BJ (cell line): ENCODE measurements at regions not wholly inside any gene's neighbourhood (a gene's known extent, or its start where the extent isn't known, plus 50 kb on each side); places are given as distances from the start of the nearest gene placed in this dataset.
A peak's percentile ranks its signal among the peaks of the same experiment; 100 is the strongest.
"Not testable (repeated sequence)": the region's sequence is repeated elsewhere in the genome, so short reads cannot be mapped to it uniquely, and the experiment has no call there.

Experiments used
- CTCF ChIA-PET: fragments of 350-600 bp; formaldehyde crosslinking; extraction: SDS; loops from one replicate; lab custom pipeline; 2021; ENCODE audit warnings: antibody characterized with exemption, inconsistent platforms; lab: Yijun Ruan, JAX
- POLR2A ChIA-PET: fragments of 300-600 bp; sonication (Branson Sonifier 250); formaldehyde crosslinking; extraction: SDS; loops from one replicate; lab custom pipeline; 2021; ENCODE audit warnings: antibody characterized with exemption; lab: Charles Lee
- DNase-seq: peaks from one replicate; pipeline ENCODE4 v3.0.0-alpha.2; 2011; ENCODE audit warnings: low read depth
- H3K27me3 ChIP-seq: 2 replicates; pipeline ENCODE4 v1.6.0; 2011; ENCODE audit warnings: low read length; ENCODE audit not compliant: control insufficient read depth, insufficient read depth
- H3K36me3 ChIP-seq: 2 replicates; pipeline ENCODE4 v1.5.1; 2011; ENCODE audit warnings: low read length; ENCODE audit not compliant: control insufficient read depth, insufficient read depth
- H3K4me3 ChIP-seq: 2 replicates; pipeline ENCODE4 v1.5.1; 2011; ENCODE audit warnings: low read depth, mild to moderate bottlenecking, control low read depth, low read length
- TF ChIP-seq, protein P1 (sequence below): IDR thresholded peaks from 2 replicates; pipeline ENCODE4 v1.5.1; 2011; ENCODE audit warnings: low read depth, mild to moderate bottlenecking, control low read depth, inconsistent platforms, low read length, moderate library complexity; ENCODE audit not compliant: insufficient read depth

DNA sequence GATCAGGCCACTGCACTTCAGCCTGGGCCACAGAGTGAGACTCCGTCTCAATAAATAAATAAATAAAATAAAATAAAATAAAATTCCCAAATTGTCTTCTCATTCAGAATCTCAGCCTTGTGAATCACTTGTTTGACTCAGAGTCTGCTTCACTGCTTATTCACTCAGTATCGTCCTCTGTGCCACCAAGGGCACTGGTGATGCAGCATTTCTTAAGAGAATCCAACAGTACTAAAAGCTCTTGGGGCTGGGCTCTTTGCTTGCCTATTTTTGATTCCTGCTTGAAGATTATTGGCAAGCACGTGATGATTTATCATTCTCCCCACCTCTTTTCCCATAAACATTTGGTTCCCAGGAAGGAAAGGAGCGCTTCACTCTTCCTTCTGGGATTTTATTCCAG, 54.8 kb upstream of the HMGB1 start:
- Histone ChIP-seq H3K27me3 (no peaks in the 10 kb centered on the region), H3K36me3 (no peaks in the 10 kb centered on the region), H3K4me3 (no peak overlapping the region)
- peak; percentile 21 for DNase-seq
- TF ChIP-seq, protein P1, sequence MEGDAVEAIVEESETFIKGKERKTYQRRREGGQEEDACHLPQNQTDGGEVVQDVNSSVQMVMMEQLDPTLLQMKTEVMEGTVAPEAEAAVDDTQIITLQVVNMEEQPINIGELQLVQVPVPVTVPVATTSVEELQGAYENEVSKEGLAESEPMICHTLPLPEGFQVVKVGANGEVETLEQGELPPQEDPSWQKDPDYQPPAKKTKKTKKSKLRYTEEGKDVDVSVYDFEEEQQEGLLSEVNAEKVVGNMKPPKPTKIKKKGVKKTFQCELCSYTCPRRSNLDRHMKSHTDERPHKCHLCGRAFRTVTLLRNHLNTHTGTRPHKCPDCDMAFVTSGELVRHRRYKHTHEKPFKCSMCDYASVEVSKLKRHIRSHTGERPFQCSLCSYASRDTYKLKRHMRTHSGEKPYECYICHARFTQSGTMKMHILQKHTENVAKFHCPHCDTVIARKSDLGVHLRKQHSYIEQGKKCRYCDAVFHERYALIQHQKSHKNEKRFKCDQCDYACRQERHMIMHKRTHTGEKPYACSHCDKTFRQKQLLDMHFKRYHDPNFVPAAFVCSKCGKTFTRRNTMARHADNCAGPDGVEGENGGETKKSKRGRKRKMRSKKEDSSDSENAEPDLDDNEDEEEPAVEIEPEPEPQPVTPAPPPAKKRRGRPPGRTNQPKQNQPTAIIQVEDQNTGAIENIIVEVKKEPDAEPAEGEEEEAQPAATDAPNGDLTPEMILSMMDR = no peak
- ChIA-PET POLR2A (interaction anchor here (0.6 kb wide), 1 partner anchor 133 kb away, joined by 3 read pairs; no protein-coding TSS in a partner anchor), CTCF (interaction anchor here (1.3 kb wide), 1 partner anchor 27 kb away, joined by 3 read pairs; no protein-coding TSS in a partner anchor)

- Histone ChIP-seq H3K27me3 (no peaks in the 10 kb centered on the region), H3K36me3 (no peaks in the 10 kb centered on the region), H3K4me3 (no peak overlapping the region)
- no peak for DNase-seq
- ChIA-PET CTCF (interaction anchor here (1.0 to 1.1 kb wide), 2 partner anchors 13 to 23 kb away, joined by 3 read pairs; no protein-coding TSS in a partner anchor), POLR2A (no interaction called here)
- TF ChIP-seq, protein P1 = no peak
Measured at GRCh38 chr13:30523211-30523610, 57.5 kb upstream of the HMGB1 start.

- CTCF ChIA-PET = interaction anchor here (1.0 to 1.1 kb wide), 2 partner anchors 22 to 27 kb away, joined by 3 read pairs; no protein-coding TSS in a partner anchor
- H3K36me3 ChIP-seq, POLR2A ChIA-PET: not testable (repeated sequence)
Measured at GRCh38 chr13:30523817-30524216, 58.1 kb upstream of the HMGB1 start.

DNA sequence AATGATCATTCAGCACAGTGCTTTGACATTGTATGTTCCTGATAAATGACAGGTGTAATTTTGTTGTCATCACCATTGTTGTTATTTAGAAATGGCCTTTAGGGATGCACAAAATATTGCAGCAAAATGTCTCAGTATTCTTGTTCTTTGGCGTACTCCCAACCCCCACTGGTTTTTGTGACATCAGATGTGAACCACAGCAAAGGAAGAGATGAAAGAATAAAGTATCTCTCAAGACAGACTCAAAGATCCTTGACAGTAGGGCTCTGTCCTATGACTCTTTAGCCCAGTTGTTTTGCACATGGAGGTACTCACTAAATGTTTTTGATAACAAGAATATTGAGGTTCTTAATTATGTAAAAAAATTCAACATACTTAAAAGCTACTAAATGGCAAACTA, 59.5 kb upstream of the HMGB1 start:
- POLR2A ChIA-PET, H3K27me3 ChIP-seq: not testable (repeated sequence)

More at GRCh38 chr13:30523817-30524216, 58.1 kb upstream of the HMGB1 start:
- H3K4me3 ChIP-seq, H3K27me3 ChIP-seq, DNase-seq: not testable (repeated sequence)

DNA sequence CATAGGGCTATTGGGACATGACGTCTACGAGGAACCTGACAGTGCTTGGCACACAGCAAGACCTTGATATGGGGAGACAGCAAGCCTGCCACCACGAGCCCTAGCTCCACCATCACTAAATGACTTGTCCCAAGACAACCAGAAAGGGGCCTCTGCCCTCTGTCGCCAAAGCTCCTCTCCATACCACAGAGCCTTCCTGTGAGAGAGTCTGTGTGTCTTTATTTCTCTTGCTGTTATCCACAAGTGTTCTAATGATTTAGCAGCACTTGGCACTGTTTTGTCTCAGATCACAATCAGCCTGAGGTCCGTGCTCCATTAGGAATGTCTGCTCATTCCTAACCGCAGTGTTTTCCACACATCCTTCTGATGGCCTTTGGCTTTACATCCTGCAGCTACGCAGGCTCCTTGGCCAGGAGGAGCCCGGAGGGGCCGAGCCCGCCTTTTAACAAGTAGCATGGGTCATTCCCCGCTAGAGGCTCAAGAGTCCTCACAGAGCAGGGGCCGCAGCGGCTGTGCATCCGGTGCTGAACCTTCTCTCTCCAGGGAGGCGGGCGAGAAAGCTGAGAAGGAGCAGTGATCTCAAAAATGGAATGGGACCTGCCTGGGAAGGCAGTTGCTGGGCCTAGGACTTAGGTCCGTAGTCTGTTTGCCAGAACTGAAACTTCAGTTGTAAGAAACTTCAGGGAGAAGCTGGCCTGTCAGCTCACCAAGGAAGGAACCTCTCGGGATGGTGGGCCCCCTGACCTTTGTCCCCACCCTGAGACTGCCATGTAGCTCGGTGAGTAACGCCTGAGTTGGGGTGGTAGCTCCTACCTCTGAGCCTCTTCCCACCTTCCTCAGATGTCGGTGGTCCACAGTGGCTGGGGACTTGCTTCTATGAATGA, 61.1 kb upstream of the HMGB1 start:
- ChIA-PET POLR2A (no interaction called here), CTCF (interaction anchor here (0.6 to 1.0 kb wide), 2 partner anchors 10 to 51 kb away, joined by 3 read pairs; no protein-coding TSS in a partner anchor)
- no peak for DNase-seq
- Histone ChIP-seq H3K4me3 (no peak overlapping the region), H3K27me3 (no peaks in the 10 kb centered on the region), H3K36me3 (no peaks in the 10 kb centered on the region)
- TF ChIP-seq, protein P1 = 0 out of 2 replicates have a peak, but pooled peaks have one; percentile 10

More for the DNA sequence above, 59.5 kb upstream of the HMGB1 start:
- H3K36me3 ChIP-seq, CTCF ChIA-PET, DNase-seq, H3K4me3 ChIP-seq: not testable (repeated sequence)
